ENCODE measurements at regions not wholly inside any gene's neighbourhood (a gene's known extent, or its start where the extent isn't known, plus 50 kb on each side); places are given as distances from the start of the nearest gene placed in this dataset.

GRCh38 chr20:5680192-5680591, 69.4 kb upstream of the GPCPD1 start (continued):
- TF ChIP-seq CTCF (IDR thresholded peaks at IDR 0.05) = no peak
- no peak for TF ChIP-seq USF2 (IDR thresholded peaks at IDR 0.05; ENCODE audit: borderline replicate concordance, low read depth, low read length)
- TF ChIP-seq FOXM1 (IDR thresholded peaks at IDR 0.05; ENCODE audit: low read depth) = no peak
- TF ChIP-seq TCF12 (IDR thresholded peaks at IDR 0.05) = no peak
- TF ChIP-seq YY1 (IDR thresholded peaks at IDR 0.05; ENCODE audit: low read depth) = no peak
- TF ChIP-seq GATA2 (CRISPR knock-in tag; IDR thresholded peaks at IDR 0.05) = no peak
- no peak for TF ChIP-seq PBX3 (IDR thresholded peaks at IDR 0.05)

DNA sequence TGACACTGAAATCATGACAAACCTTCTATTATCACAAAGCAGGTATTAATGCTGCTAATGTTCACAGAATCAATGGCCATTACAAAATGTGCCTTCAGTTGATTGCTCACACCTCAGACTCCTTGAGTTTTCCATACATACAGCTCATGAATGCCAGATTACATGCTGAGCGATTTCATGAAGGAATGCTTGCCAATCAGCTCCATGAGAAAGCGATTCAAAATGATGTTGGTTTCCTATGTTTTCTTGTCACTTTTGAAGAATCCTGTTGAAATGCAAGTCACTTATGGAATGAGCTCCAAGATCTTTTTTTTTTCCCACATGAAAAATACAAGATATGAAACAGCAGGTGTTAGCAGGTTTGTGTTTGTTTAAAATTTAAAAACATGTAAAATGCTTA, 68.0 kb upstream of the GPCPD1 start:
- 95% methylated on average over 2 of the region's 2 CpGs for WGBS (ENCODE audit: low lambda C conversion rate)
- no peaks in the 10 kb centered on the region for H3K79me2 ChIP-seq (ENCODE audit: insufficient read depth)
- ChIA-PET POLR2A (no interaction called here), CTCF (no interaction called here)
- TF ChIP-seq SMC3 (IDR thresholded peaks at IDR 0.05; ENCODE audit: low read depth, low read length) (no peak), CHD2 (IDR thresholded peaks at IDR 0.05; ENCODE audit: low read length, partially characterized antibody) (no peak), ELF1 (IDR thresholded peaks at IDR 0.05) (no peak), FOSL2 (IDR thresholded peaks at IDR 0.05; ENCODE audit: borderline replicate concordance, low read depth) (no peak), TCF12 (IDR thresholded peaks at IDR 0.05) (no peak), RCOR1 (IDR thresholded peaks at IDR 0.05; ENCODE audit: low read length) (no peak), MEF2A (IDR thresholded peaks at IDR 0.05; ENCODE audit: borderline replicate concordance, low read depth) (no peak), USF1 (IDR thresholded peaks at IDR 0.05; ENCODE audit: borderline replicate concordance, low read depth) (no peak), USF2 (IDR thresholded peaks at IDR 0.05; ENCODE audit: borderline replicate concordance, low read depth, low read length) (no peak), MAX (IDR thresholded peaks at IDR 0.05; ENCODE audit: low read depth) (no peak), SIN3A (IDR thresholded peaks at IDR 0.05; ENCODE audit: borderline replicate concordance, low read depth, low read length) (no peak), NRF1 (IDR thresholded peaks at IDR 0.05; ENCODE audit: low read depth, low read length) (no peak), RAD21 (IDR thresholded peaks at IDR 0.05; ENCODE audit: low read length) (no peak), EP300 (IDR thresholded peaks at IDR 0.05; ENCODE audit: borderline replicate concordance in 1 of 2, low read depth in 1 of 2, low read length in 1 of 2) (no peak), EZH2phosphoT487 (IDR thresholded peaks at IDR 0.05; ENCODE audit: borderline replicate concordance, low read depth) (no peak), FOXJ3 (CRISPR knock-in tag; IDR thresholded peaks at IDR 0.05) (no peak), NFIC (IDR thresholded peaks at IDR 0.05; ENCODE audit: borderline replicate concordance) (no peak), TAF1 (IDR thresholded peaks at IDR 0.05; ENCODE audit: borderline replicate concordance, low read depth, low read length) (no peak)
- TF ChIP-seq, protein P1, sequence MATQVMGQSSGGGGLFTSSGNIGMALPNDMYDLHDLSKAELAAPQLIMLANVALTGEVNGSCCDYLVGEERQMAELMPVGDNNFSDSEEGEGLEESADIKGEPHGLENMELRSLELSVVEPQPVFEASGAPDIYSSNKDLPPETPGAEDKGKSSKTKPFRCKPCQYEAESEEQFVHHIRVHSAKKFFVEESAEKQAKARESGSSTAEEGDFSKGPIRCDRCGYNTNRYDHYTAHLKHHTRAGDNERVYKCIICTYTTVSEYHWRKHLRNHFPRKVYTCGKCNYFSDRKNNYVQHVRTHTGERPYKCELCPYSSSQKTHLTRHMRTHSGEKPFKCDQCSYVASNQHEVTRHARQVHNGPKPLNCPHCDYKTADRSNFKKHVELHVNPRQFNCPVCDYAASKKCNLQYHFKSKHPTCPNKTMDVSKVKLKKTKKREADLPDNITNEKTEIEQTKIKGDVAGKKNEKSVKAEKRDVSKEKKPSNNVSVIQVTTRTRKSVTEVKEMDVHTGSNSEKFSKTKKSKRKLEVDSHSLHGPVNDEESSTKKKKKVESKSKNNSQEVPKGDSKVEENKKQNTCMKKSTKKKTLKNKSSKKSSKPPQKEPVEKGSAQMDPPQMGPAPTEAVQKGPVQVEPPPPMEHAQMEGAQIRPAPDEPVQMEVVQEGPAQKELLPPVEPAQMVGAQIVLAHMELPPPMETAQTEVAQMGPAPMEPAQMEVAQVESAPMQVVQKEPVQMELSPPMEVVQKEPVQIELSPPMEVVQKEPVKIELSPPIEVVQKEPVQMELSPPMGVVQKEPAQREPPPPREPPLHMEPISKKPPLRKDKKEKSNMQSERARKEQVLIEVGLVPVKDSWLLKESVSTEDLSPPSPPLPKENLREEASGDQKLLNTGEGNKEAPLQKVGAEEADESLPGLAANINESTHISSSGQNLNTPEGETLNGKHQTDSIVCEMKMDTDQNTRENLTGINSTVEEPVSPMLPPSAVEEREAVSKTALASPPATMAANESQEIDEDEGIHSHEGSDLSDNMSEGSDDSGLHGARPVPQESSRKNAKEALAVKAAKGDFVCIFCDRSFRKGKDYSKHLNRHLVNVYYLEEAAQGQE (IDR thresholded peaks at IDR 0.05; ENCODE audit: low read depth, low read length) = no peak
- H3K27me3 ChIP-seq (ENCODE audit: insufficient read depth) = no peaks in the 10 kb centered on the region
- DNase-seq = no peak
- H3K9ac ChIP-seq = no peak overlapping the region
- H3K36me3 ChIP-seq (replicated peaks in 1 of 2; ENCODE audit: control insufficient read depth in 1 of 2, insufficient read depth in 2 of 2, low read length in 1 of 2) = no peaks in the 10 kb centered on the region
- H2AFZ ChIP-seq (ENCODE audit: low read depth) = no peak overlapping the region
- no peak overlapping the region for H3K4me2 ChIP-seq
- H3K9me3 ChIP-seq = no peaks in the 10 kb centered on the region
- no peak overlapping the region for H3K27ac ChIP-seq (ENCODE audit: low read depth in 2 of 2, low read length in 1 of 2)
- H4K20me1 ChIP-seq (ENCODE audit: insufficient read depth) = no peaks in the 10 kb centered on the region
- H3K9me2 ChIP-seq = no peaks in the 10 kb centered on the region
- H3K4me3 ChIP-seq (ENCODE audit: low read depth in 2 of 2, low read length in 1 of 2) = no peak overlapping the region
- no peaks in the 10 kb centered on the region for H3F3A ChIP-seq (replicated peaks; ENCODE audit: insufficient read depth)
- H3K4me1 ChIP-seq (ENCODE audit: control insufficient read depth in 1 of 2, insufficient read depth in 2 of 2, low read depth in 1 of 2, low read length in 1 of 2) = no peaks in the 10 kb centered on the region

Data from SK-N-SH (cell line).